Neural progenitor cell (in vitro differentiated cells): ENCODE measurements at regions not wholly inside any gene's neighbourhood (a gene's known extent, or its start where the extent isn't known, plus 50 kb on each side); places are given as distances from the start of the nearest gene placed in this dataset.

Experiments
- DNase-seq: peaks from one replicate; pipeline ENCODE4 v3.0.0-alpha.2; 2016; ENCODE audit warnings: low spot score
- H2AFZ ChIP-seq: fragments of 200-600 bp; sonication (generic); replicated peaks from 2 replicates; pipeline ENCODE4 v1.6.1; 2016; ENCODE audit warnings: antibody characterized with exemption
- H3F3A ChIP-seq: fragments of 200-600 bp; sonication (generic); 2 replicates; pipeline ENCODE4 v1.6.1; 2016; ENCODE audit warnings: antibody characterized with exemption, low read depth
- H3K27ac ChIP-seq: fragments of 200-600 bp; sonication (generic); 2 replicates; pipeline ENCODE4 v1.5.1; 2016; ENCODE audit warnings: mild to moderate bottlenecking
- H3K27me3 ChIP-seq: fragments of 200-600 bp; sonication (generic); 2 replicates; pipeline ENCODE4 v1.6.1; 2016; ENCODE audit warnings: mild to moderate bottlenecking, moderate library complexity
- H3K36me3 ChIP-seq: fragments of 200-600 bp; sonication (generic); 2 replicates; pipeline ENCODE4 v1.5.1; 2016
- H3K4me1 ChIP-seq: fragments of 200-600 bp; sonication (generic); 2 replicates; pipeline ENCODE4 v1.6.1; 2016; ENCODE audit warnings: mixed run types
- H3K4me2 ChIP-seq: fragments of 200-600 bp; sonication (generic); 2 replicates; pipeline ENCODE4 v1.6.1; 2016
- H3K4me3 ChIP-seq: fragments of 200-600 bp; sonication (generic); 2 replicates; pipeline ENCODE4 v1.5.1; 2016
- H3K79me2 ChIP-seq: fragments of 200-600 bp; sonication (generic); 2 replicates; pipeline ENCODE4 v1.6.1; 2016; ENCODE audit warnings: low read depth
- H3K9ac ChIP-seq: fragments of 200-600 bp; sonication (generic); 2 replicates; pipeline ENCODE4 v1.6.1; 2016
- H3K9me3 ChIP-seq: fragments of 200-600 bp; sonication (generic); 2 replicates; pipeline ENCODE4 v1.5.1; 2016; ENCODE audit warnings: low read depth
- H4K20me1 ChIP-seq: fragments of 200-600 bp; sonication (generic); 2 replicates; pipeline ENCODE4 v1.6.1; 2016; ENCODE audit warnings: low read depth
- H3K27ac Mint-ChIP-seq: 3 replicates; pipeline ENCODE4 v1.8.0; 2021; ENCODE audit warnings: mixed read lengths
- H3K27me3 Mint-ChIP-seq: 2 replicates; pipeline ENCODE4 v1.8.0; 2022; ENCODE audit warnings: low read depth, mild to moderate bottlenecking, inconsistent platforms, moderate library complexity, mixed read lengths; ENCODE audit not compliant: insufficient read depth
- H3K36me3 Mint-ChIP-seq: 3 replicates; pipeline ENCODE4 v1.8.0; 2021; ENCODE audit warnings: mixed read lengths
- H3K4me1 Mint-ChIP-seq: 3 replicates; pipeline ENCODE4 v1.8.0; 2021; ENCODE audit warnings: mixed read lengths
- H3K4me3 Mint-ChIP-seq: 3 replicates; pipeline ENCODE4 v1.8.0; 2021; ENCODE audit warnings: mild to moderate bottlenecking, moderate library complexity, mixed read lengths
- H3K9me3 Mint-ChIP-seq: 3 replicates; pipeline ENCODE4 v1.8.0; 2020; ENCODE audit warnings: mixed read lengths
- EZH2 ChIP-seq: fragments of 200-600 bp; sonication (generic); IDR thresholded peaks from 2 replicates; pipeline ENCODE4 v1.6.1; 2017; ENCODE audit warnings: antibody characterized with exemption, mild to moderate bottlenecking, moderate library complexity
- EZH2phosphoT487 ChIP-seq: fragments of 200-600 bp; sonication (generic); IDR thresholded peaks from 2 replicates; pipeline ENCODE4 v1.6.1; 2017; ENCODE audit warnings: antibody characterized with exemption
- TF ChIP-seq, protein P1 (sequence below): fragments of 200-600 bp; sonication (generic); IDR thresholded peaks from 2 replicates; pipeline ENCODE4 v1.5.1; 2017; ENCODE audit warnings: antibody characterized with exemption, mild to moderate bottlenecking

DNA sequence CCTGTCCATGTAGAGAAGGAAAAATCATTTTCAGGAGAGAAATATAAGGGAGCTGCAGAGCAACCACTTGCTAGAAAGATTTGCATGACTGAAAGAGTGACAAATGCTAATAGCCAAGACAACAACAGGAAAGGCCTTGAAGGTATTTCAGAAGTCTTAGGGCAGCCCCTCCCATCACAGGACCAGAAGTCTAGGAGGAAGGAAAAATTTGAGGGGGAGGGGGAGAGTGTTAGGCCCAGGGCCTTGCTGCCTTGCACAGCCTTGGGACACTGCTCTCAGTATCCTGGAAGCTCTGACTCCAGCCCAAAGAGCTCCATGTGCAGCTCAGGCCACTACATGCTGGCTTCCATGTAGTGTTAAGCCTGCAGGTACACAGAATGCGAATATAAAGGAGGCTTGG lies 266.9 kb downstream of the GLI2 start:
- Mint-ChIP-seq H3K36me3 (no peaks in the 10 kb centered on the region), H3K27ac (no peak overlapping the region), H3K4me3 (no peak overlapping the region), H3K27me3 (peaks cover 5% of the 10 kb centered on the region), H3K4me1 (no peaks in the 10 kb centered on the region), H3K9me3 (no peaks in the 10 kb centered on the region)
- no peaks in the 10 kb centered on the region for H4K20me1 ChIP-seq
- no peak overlapping the region for H3K27ac ChIP-seq
- no peak for TF ChIP-seq EZH2
- no peak for TF ChIP-seq EZH2phosphoT487
- TF ChIP-seq, protein P1, sequence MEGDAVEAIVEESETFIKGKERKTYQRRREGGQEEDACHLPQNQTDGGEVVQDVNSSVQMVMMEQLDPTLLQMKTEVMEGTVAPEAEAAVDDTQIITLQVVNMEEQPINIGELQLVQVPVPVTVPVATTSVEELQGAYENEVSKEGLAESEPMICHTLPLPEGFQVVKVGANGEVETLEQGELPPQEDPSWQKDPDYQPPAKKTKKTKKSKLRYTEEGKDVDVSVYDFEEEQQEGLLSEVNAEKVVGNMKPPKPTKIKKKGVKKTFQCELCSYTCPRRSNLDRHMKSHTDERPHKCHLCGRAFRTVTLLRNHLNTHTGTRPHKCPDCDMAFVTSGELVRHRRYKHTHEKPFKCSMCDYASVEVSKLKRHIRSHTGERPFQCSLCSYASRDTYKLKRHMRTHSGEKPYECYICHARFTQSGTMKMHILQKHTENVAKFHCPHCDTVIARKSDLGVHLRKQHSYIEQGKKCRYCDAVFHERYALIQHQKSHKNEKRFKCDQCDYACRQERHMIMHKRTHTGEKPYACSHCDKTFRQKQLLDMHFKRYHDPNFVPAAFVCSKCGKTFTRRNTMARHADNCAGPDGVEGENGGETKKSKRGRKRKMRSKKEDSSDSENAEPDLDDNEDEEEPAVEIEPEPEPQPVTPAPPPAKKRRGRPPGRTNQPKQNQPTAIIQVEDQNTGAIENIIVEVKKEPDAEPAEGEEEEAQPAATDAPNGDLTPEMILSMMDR = no peak
- H3K4me2 ChIP-seq = no peak overlapping the region
- H3F3A ChIP-seq = no peaks in the 10 kb centered on the region
- no peaks in the 10 kb centered on the region for H3K36me3 ChIP-seq
- no peaks in the 10 kb centered on the region for H3K79me2 ChIP-seq
- DNase-seq = no peak
- no peak overlapping the region for H3K9ac ChIP-seq
- H3K27me3 ChIP-seq = no peaks in the 10 kb centered on the region
- no peak overlapping the region for H3K4me3 ChIP-seq
- no peak overlapping the region for H2AFZ ChIP-seq
- no peaks in the 10 kb centered on the region for H3K9me3 ChIP-seq
- no peaks in the 10 kb centered on the region for H3K4me1 ChIP-seq

DNA sequence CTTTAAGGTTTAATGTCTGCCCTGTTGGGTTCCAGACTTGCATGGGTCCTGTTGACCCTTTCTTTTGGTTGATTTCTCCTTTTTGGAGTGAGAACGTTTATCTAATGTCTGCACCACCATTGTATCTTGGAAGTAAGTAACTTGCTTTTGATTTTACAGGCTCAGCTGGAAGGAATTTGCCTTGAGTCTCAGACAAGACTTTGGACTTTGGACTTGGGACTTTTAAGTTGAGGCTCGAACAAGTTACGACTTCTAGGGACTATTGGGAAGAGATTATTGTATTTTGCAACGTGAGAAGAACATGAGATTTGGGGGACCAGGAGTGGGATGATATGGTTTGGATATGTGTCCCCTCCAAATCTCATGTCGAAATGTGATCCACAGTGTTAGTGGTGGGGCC lies 267.7 kb downstream of the GLI2 start:
- no peaks in the 10 kb centered on the region for H3F3A ChIP-seq
- no peaks in the 10 kb centered on the region for H3K27me3 ChIP-seq
- H3K4me1 Mint-ChIP-seq = no peaks in the 10 kb centered on the region
- H3K36me3 Mint-ChIP-seq = no peaks in the 10 kb centered on the region
- no peak overlapping the region for H3K4me3 Mint-ChIP-seq
- H2AFZ ChIP-seq = no peak overlapping the region
- peaks cover 5% of the 10 kb centered on the region for H3K27me3 Mint-ChIP-seq
- no peak overlapping the region for H3K4me2 ChIP-seq
- TF ChIP-seq EZH2phosphoT487 (no peak), EZH2 (no peak)
- TF ChIP-seq, protein P1 = no peak
- H3K36me3 ChIP-seq = no peaks in the 10 kb centered on the region
- no peaks in the 10 kb centered on the region for H3K9me3 Mint-ChIP-seq
- no peak overlapping the region for H3K27ac ChIP-seq
- no peak overlapping the region for H3K27ac Mint-ChIP-seq
- no peaks in the 10 kb centered on the region for H4K20me1 ChIP-seq
- H3K4me3 ChIP-seq = no peak overlapping the region
- DNase-seq = no peak
- H3K79me2 ChIP-seq = no peaks in the 10 kb centered on the region
- no peaks in the 10 kb centered on the region for H3K4me1 ChIP-seq
- no peaks in the 10 kb centered on the region for H3K9me3 ChIP-seq
- H3K9ac ChIP-seq = no peak overlapping the region

DNA sequence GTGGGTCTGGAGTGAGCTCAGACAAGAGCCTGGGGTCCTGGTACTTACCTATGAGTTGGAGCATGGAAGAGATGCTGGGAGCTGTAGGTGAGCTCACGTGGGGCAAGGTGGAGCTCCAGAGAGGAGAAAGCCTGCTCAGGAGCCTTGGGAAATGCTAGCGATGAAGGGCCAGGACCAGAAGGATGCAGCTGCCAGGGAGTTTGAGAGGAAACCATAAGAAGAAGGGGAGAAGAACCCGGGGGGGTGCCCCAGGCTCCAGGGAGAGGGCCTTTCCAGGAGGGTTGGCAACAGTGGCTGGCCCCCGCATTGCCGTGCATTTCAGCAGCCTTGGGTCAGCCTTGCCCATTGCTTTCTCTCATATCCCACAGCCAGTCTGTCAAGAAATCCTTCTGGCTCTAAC lies 268.7 kb downstream of the GLI2 start:
- Histone ChIP-seq H3F3A (no peaks in the 10 kb centered on the region), H3K79me2 (no peaks in the 10 kb centered on the region), H3K4me3 (no peak overlapping the region), H3K36me3 (no peaks in the 10 kb centered on the region), H3K9me3 (no peaks in the 10 kb centered on the region), H2AFZ (no peak overlapping the region), H3K27ac (no peak overlapping the region), H3K9ac (no peak overlapping the region), H4K20me1 (no peaks in the 10 kb centered on the region), H3K4me1 (no peaks in the 10 kb centered on the region), H3K27me3 (no peaks in the 10 kb centered on the region), H3K4me2 (no peak overlapping the region)
- Mint-ChIP-seq H3K4me3 (no peak overlapping the region), H3K36me3 (no peaks in the 10 kb centered on the region), H3K9me3 (peaks cover 3% of the 10 kb centered on the region), H3K4me1 (no peaks in the 10 kb centered on the region), H3K27ac (no peak overlapping the region), H3K27me3 (peaks cover 9% of the 10 kb centered on the region)
- DNase-seq = no peak
- TF ChIP-seq, protein P1 = no peak
- TF ChIP-seq EZH2 = no peak
- TF ChIP-seq EZH2phosphoT487 = no peak

DNA sequence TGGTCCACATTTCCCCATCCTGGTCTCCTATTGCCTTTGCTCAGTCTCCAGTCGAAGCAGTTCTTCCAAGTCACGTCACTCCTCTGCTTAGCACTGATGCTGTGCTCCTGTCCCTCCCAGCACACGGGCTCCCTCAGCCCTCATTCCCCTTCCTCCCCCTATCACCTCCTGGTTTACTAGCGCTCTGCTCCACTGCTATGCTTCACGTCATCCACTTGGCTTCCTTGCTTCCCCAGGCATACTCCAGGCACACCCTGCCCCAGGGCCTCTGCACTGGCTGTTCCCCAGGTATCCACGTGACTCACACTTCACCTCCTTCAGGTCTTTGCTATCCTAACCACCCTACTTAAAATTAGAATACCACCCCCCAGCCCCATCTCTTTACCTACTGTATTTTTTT lies 269.3 kb downstream of the GLI2 start:
- H3K79me2 ChIP-seq = no peaks in the 10 kb centered on the region
- H3K27ac ChIP-seq = no peak overlapping the region
- H3K36me3 ChIP-seq = no peaks in the 10 kb centered on the region
- no peak overlapping the region for H3K9ac ChIP-seq
- Mint-ChIP-seq H3K27me3 (peaks cover 10% of the 10 kb centered on the region), H3K9me3 (peaks cover 4% of the 10 kb centered on the region), H3K27ac (no peak overlapping the region), H3K4me3 (no peak overlapping the region), H3K4me1 (no peaks in the 10 kb centered on the region), H3K36me3 (no peaks in the 10 kb centered on the region)
- no peak overlapping the region for H3K4me2 ChIP-seq
- H4K20me1 ChIP-seq = no peaks in the 10 kb centered on the region
- no peaks in the 10 kb centered on the region for H3K9me3 ChIP-seq
- no peak overlapping the region for H2AFZ ChIP-seq
- no peaks in the 10 kb centered on the region for H3K4me1 ChIP-seq
- no peak for DNase-seq
- TF ChIP-seq EZH2phosphoT487 (no peak), EZH2 (no peak)
- TF ChIP-seq, protein P1 = no peak
- H3K4me3 ChIP-seq = no peak overlapping the region
- H3K27me3 ChIP-seq = no peaks in the 10 kb centered on the region
- H3F3A ChIP-seq = no peaks in the 10 kb centered on the region
